ENCODE measurements at regions not wholly inside any gene's neighbourhood (a gene's known extent, or its start where the extent isn't known, plus 50 kb on each side); places are given as distances from the start of the nearest gene placed in this dataset.
"Not testable (repeated sequence)": the region's sequence is repeated elsewhere in the genome, so short reads cannot be mapped to it uniquely, and the experiment has no call there.

- Histone ChIP-seq H3K36me3 (ENCODE audit: insufficient read depth, low read length) (no peaks in the 10 kb centered on the region), H3K4me1 (ENCODE audit: control insufficient read depth, insufficient read depth, low read length, unreplicated experiment) (no peaks in the 10 kb centered on the region), H3K79me2 (ENCODE audit: control insufficient read depth, insufficient read depth, low read length, unreplicated experiment) (no peaks in the 10 kb centered on the region), H3K4me3 (ENCODE audit: low read depth, low read length) (no peak overlapping the region), H3K27me3 (ENCODE audit: insufficient read depth, low read length) (no peaks in the 10 kb centered on the region), H3K27ac (ENCODE audit: low read depth, low read length) (no peak overlapping the region), H2AFZ (ENCODE audit: low read length, unreplicated experiment) (peak overlapping the region; percentile 68)
Measured at GRCh38 chr4:23413631-23414030, 476.2 kb downstream of the PPARGC1A start.

- Histone ChIP-seq H3K27me3 (ENCODE audit: insufficient read depth, low read length) (no peaks in the 10 kb centered on the region), H3K79me2 (ENCODE audit: control insufficient read depth, insufficient read depth, low read length, unreplicated experiment) (no peaks in the 10 kb centered on the region), H3K4me1 (ENCODE audit: control insufficient read depth, insufficient read depth, low read length, unreplicated experiment) (no peaks in the 10 kb centered on the region), H2AFZ (ENCODE audit: low read length, unreplicated experiment) (no peak overlapping the region), H3K27ac (ENCODE audit: low read depth, low read length) (no peak overlapping the region), H3K36me3 (ENCODE audit: insufficient read depth, low read length) (no peaks in the 10 kb centered on the region), H3K4me3 (ENCODE audit: low read depth, low read length) (no peak overlapping the region)
Measured at GRCh38 chr4:23412701-23413100, 477.1 kb downstream of the PPARGC1A start.

GRCh38 chr4:23408913-23409312, 480.9 kb downstream of the PPARGC1A start:
- H2AFZ ChIP-seq (ENCODE audit: low read length, unreplicated experiment); H3K4me3 ChIP-seq (ENCODE audit: low read depth, low read length); H3K27ac ChIP-seq (ENCODE audit: low read depth, low read length); H3K27me3 ChIP-seq (ENCODE audit: insufficient read depth, low read length); H3K36me3 ChIP-seq (ENCODE audit: insufficient read depth, low read length); H3K4me1 ChIP-seq (ENCODE audit: control insufficient read depth, insufficient read depth, low read length, unreplicated experiment); H3K79me2 ChIP-seq (ENCODE audit: control insufficient read depth, insufficient read depth, low read length, unreplicated experiment): not testable (repeated sequence)

GRCh38 chr4:23401572-23401971, 488.3 kb downstream of the PPARGC1A start:
- no peaks in the 10 kb centered on the region for H3K4me1 ChIP-seq (ENCODE audit: control insufficient read depth, insufficient read depth, low read length, unreplicated experiment)
- no peaks in the 10 kb centered on the region for H3K27me3 ChIP-seq (ENCODE audit: insufficient read depth, low read length)
- no peaks in the 10 kb centered on the region for H3K79me2 ChIP-seq (ENCODE audit: control insufficient read depth, insufficient read depth, low read length, unreplicated experiment)
- H3K27ac ChIP-seq (ENCODE audit: low read depth, low read length) = no peak overlapping the region
- no peaks in the 10 kb centered on the region for H3K36me3 ChIP-seq (ENCODE audit: insufficient read depth, low read length)
- no peak overlapping the region for H3K4me3 ChIP-seq (ENCODE audit: low read depth, low read length)
- H2AFZ ChIP-seq (ENCODE audit: low read length, unreplicated experiment) = no peak overlapping the region

GRCh38 chr4:23392860-23393458, 496.9 kb downstream of the PPARGC1A start:
- Histone ChIP-seq H3K36me3 (ENCODE audit: insufficient read depth, low read length) (no peaks in the 10 kb centered on the region), H2AFZ (ENCODE audit: low read length, unreplicated experiment) (no peak overlapping the region), H3K79me2 (ENCODE audit: control insufficient read depth, insufficient read depth, low read length, unreplicated experiment) (no peaks in the 10 kb centered on the region), H3K27ac (ENCODE audit: low read depth, low read length) (no peak overlapping the region), H3K27me3 (ENCODE audit: insufficient read depth, low read length) (no peaks in the 10 kb centered on the region), H3K4me3 (ENCODE audit: low read depth, low read length) (no peak overlapping the region), H3K4me1 (ENCODE audit: control insufficient read depth, insufficient read depth, low read length, unreplicated experiment) (no peaks in the 10 kb centered on the region)

- H2AFZ ChIP-seq (ENCODE audit: low read length, unreplicated experiment) = no peak overlapping the region
- H3K79me2 ChIP-seq (ENCODE audit: control insufficient read depth, insufficient read depth, low read length, unreplicated experiment) = no peaks in the 10 kb centered on the region
- no peak overlapping the region for H3K27ac ChIP-seq (ENCODE audit: low read depth, low read length)
- no peaks in the 10 kb centered on the region for H3K36me3 ChIP-seq (ENCODE audit: insufficient read depth, low read length)
- H3K27me3 ChIP-seq (ENCODE audit: insufficient read depth, low read length) = no peaks in the 10 kb centered on the region
- no peaks in the 10 kb centered on the region for H3K4me1 ChIP-seq (ENCODE audit: control insufficient read depth, insufficient read depth, low read length, unreplicated experiment)
- H3K4me3 ChIP-seq (ENCODE audit: low read depth, low read length) = no peak overlapping the region
Measured at GRCh38 chr4:23390246-23390645, 499.6 kb downstream of the PPARGC1A start.

- Histone ChIP-seq H3K4me3 (ENCODE audit: low read depth, low read length) (no peak overlapping the region), H3K27me3 (ENCODE audit: insufficient read depth, low read length) (no peaks in the 10 kb centered on the region), H2AFZ (ENCODE audit: low read length, unreplicated experiment) (no peak overlapping the region), H3K27ac (ENCODE audit: low read depth, low read length) (no peak overlapping the region), H3K36me3 (ENCODE audit: insufficient read depth, low read length) (no peaks in the 10 kb centered on the region), H3K79me2 (ENCODE audit: control insufficient read depth, insufficient read depth, low read length, unreplicated experiment) (no peaks in the 10 kb centered on the region), H3K4me1 (ENCODE audit: control insufficient read depth, insufficient read depth, low read length, unreplicated experiment) (peaks cover 11% of the 10 kb centered on the region)
Measured at GRCh38 chr4:23388699-23389395, 501.0 kb downstream of the PPARGC1A start.

GRCh38 chr4:23388255-23388654, 501.6 kb downstream of the PPARGC1A start:
- peaks cover 17% of the 10 kb centered on the region for H3K4me1 ChIP-seq (ENCODE audit: control insufficient read depth, insufficient read depth, low read length, unreplicated experiment)
- no peak overlapping the region for H3K4me3 ChIP-seq (ENCODE audit: low read depth, low read length)
- H3K27me3 ChIP-seq (ENCODE audit: insufficient read depth, low read length) = no peaks in the 10 kb centered on the region
- no peaks in the 10 kb centered on the region for H3K36me3 ChIP-seq (ENCODE audit: insufficient read depth, low read length)
- no peak overlapping the region for H3K27ac ChIP-seq (ENCODE audit: low read depth, low read length)
- no peak overlapping the region for H2AFZ ChIP-seq (ENCODE audit: low read length, unreplicated experiment)
- no peaks in the 10 kb centered on the region for H3K79me2 ChIP-seq (ENCODE audit: control insufficient read depth, insufficient read depth, low read length, unreplicated experiment)

- H3K4me3 ChIP-seq (ENCODE audit: low read depth, low read length) = no peak overlapping the region
- H3K79me2 ChIP-seq (ENCODE audit: control insufficient read depth, insufficient read depth, low read length, unreplicated experiment) = no peaks in the 10 kb centered on the region
- no peak overlapping the region for H2AFZ ChIP-seq (ENCODE audit: low read length, unreplicated experiment)
- no peaks in the 10 kb centered on the region for H3K36me3 ChIP-seq (ENCODE audit: insufficient read depth, low read length)
- H3K4me1 ChIP-seq (ENCODE audit: control insufficient read depth, insufficient read depth, low read length, unreplicated experiment) = peaks cover 25% of the 10 kb centered on the region
- no peaks in the 10 kb centered on the region for H3K27me3 ChIP-seq (ENCODE audit: insufficient read depth, low read length)
- H3K27ac ChIP-seq (ENCODE audit: low read depth, low read length) = no peak overlapping the region; the same call in 1 of the 2 replicates
Measured at GRCh38 chr4:23384741-23385140, 505.1 kb downstream of the PPARGC1A start.

- Histone ChIP-seq H2AFZ (ENCODE audit: low read length, unreplicated experiment) (no peak overlapping the region), H3K79me2 (ENCODE audit: control insufficient read depth, insufficient read depth, low read length, unreplicated experiment) (no peaks in the 10 kb centered on the region), H3K36me3 (ENCODE audit: insufficient read depth, low read length) (no peaks in the 10 kb centered on the region), H3K4me3 (ENCODE audit: low read depth, low read length) (no peak overlapping the region), H3K27ac (ENCODE audit: low read depth, low read length) (peak overlapping the region; percentile 64), H3K4me1 (ENCODE audit: control insufficient read depth, insufficient read depth, low read length, unreplicated experiment) (peaks cover 25% of the 10 kb centered on the region), H3K27me3 (ENCODE audit: insufficient read depth, low read length) (no peaks in the 10 kb centered on the region)
Measured at GRCh38 chr4:23382879-23383278, 507.0 kb downstream of the PPARGC1A start.

GRCh38 chr4:23374259-23374658, 515.6 kb downstream of the PPARGC1A start:
- H2AFZ ChIP-seq (ENCODE audit: low read length, unreplicated experiment) = no peak overlapping the region
- H3K79me2 ChIP-seq (ENCODE audit: control insufficient read depth, insufficient read depth, low read length, unreplicated experiment) = no peaks in the 10 kb centered on the region
- no peaks in the 10 kb centered on the region for H3K27me3 ChIP-seq (ENCODE audit: insufficient read depth, low read length)
- no peaks in the 10 kb centered on the region for H3K36me3 ChIP-seq (ENCODE audit: insufficient read depth, low read length)
- H3K4me3 ChIP-seq (ENCODE audit: low read depth, low read length) = no peak overlapping the region
- peaks cover 3% of the 10 kb centered on the region for H3K4me1 ChIP-seq (ENCODE audit: control insufficient read depth, insufficient read depth, low read length, unreplicated experiment)
- no peak overlapping the region for H3K27ac ChIP-seq (ENCODE audit: low read depth, low read length)

Measured in ACC112 (cell line).